ENCODE measurements at regions not wholly inside any gene's neighbourhood (a gene's known extent, or its start where the extent isn't known, plus 50 kb on each side); places are given as distances from the start of the nearest gene placed in this dataset.

DNA sequence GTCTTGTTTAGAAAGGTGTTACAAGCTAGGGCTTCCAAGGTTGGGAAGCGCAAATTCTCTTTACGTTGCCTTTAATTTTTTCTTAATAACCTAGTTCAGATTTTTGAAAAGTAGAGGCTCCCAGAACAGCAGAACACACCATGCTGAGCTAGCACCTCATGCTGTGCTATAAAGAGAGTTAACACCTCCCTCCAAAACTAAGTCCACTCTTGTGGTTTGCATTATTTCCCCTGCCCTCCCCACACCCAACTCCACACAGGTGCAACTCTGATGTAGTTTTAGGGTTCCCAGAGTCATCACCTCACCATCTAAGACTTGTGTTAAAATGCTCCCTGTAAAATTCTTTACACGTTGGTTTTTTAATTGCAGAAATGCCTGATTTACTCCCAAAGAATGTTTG is 459.4 kb upstream of the JARID2 start:
- no peaks in the 10 kb centered on the region for H3K9me3 Mint-ChIP-seq
- H3K27me3 Mint-ChIP-seq (ENCODE audit: low read depth in 3 of 3), result peaks cover 0 to 7% (median 2%) of the 10 kb centered on the region in 3 donors
- peak overlapping the region in 1 of 6 donors; percentile 30 for H3K27ac Mint-ChIP-seq
- H3K4me1 Mint-ChIP-seq, result peaks cover 26 to 31% of the 10 kb centered on the region in 2 donors
- H3K4me3 Mint-ChIP-seq, result peak overlapping the region in 3 of 5 donors; percentile 15 to 25 (median 15)
- H3K36me3 Mint-ChIP-seq, result no peaks in the 10 kb centered on the region
- DNase-seq, result no peak

DNA sequence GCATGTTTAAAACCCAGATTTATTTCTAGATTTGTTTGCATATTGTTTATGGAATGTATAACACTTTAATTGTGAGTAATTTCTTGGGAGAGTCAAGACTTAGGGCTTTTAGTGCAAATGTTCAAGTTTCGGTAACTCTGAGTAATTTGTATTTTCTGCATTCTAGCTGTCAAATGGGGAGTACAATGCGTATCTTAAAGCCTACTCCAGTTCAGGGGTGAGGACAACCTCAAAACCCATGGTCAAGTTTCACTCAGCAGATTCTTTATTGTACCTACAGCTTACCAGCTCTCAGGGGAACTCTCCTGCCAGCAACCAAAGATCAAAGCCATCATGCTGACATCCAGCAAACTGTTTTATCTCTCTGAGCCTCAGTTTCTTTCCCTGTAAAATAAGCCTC is 458.6 kb upstream of the JARID2 start:
- Mint-ChIP-seq H3K36me3 (no peaks in the 10 kb centered on the region), H3K9me3 (no peaks in the 10 kb centered on the region), H3K27ac (no peak overlapping the region), H3K27me3 (ENCODE audit: low read depth in 3 of 3) (peaks cover 0 to 7% (median 2%) of the 10 kb centered on the region in 3 donors), H3K4me3 (no peak overlapping the region), H3K4me1 (peaks cover 26 to 31% of the 10 kb centered on the region in 2 donors)
- DNase-seq, result no peak

DNA sequence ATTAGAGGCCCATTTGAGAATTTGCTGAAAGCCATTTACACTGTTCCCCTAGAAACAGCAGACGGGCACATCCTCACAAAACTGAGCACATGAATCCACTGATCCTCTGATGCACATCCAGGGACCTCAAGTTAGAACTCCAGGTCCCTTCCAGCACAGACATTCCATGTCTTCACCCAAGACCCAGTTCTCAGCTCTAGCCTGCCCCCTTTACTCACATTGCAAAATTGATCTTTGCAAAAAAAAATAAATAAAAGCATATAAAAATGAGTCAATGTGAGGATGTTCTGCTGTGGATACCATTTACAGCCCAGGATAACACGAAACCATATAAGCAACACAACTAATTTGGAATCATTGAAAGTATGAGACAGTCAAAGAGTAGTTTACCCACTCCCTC is 458.2 kb upstream of the JARID2 start:
- no peaks in the 10 kb centered on the region for H3K36me3 Mint-ChIP-seq
- peaks cover 0 to 7% (median 2%) of the 10 kb centered on the region in 3 donors for H3K27me3 Mint-ChIP-seq (ENCODE audit: low read depth in 3 of 3)
- peaks cover 26 to 31% of the 10 kb centered on the region in 2 donors for H3K4me1 Mint-ChIP-seq
- no peak overlapping the region for H3K4me3 Mint-ChIP-seq
- no peak overlapping the region for H3K27ac Mint-ChIP-seq
- H3K9me3 Mint-ChIP-seq, result no peaks in the 10 kb centered on the region
- no peak for DNase-seq

DNA sequence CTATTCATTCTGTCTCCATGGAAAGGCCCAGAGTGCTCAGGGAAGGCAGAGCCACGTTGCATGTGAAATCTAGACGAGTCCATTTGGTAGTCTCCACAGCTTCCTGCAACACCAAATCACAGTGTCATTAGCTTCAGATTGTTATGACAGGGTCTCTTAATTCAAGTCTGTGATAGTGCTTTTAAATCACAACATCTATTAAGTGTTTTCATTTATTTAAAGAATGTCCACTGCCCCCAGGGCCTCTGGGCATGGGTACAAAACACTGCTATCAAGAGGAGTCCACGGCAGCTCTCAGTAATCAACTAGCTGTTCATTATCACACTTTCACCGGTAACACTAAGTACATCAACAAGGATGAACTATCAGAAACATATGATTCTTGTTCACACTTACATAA is 455.9 kb upstream of the JARID2 start:
- Mint-ChIP-seq H3K4me1 (peaks cover 21 to 24% of the 10 kb centered on the region in 2 donors), H3K36me3 (no peaks in the 10 kb centered on the region), H3K27me3 (ENCODE audit: low read depth in 3 of 3) (peaks cover 2 to 9% (median 4%) of the 10 kb centered on the region in 3 donors), H3K4me3 (no peak overlapping the region), H3K9me3 (no peaks in the 10 kb centered on the region), H3K27ac (no peak overlapping the region)
- no peak for DNase-seq

DNA sequence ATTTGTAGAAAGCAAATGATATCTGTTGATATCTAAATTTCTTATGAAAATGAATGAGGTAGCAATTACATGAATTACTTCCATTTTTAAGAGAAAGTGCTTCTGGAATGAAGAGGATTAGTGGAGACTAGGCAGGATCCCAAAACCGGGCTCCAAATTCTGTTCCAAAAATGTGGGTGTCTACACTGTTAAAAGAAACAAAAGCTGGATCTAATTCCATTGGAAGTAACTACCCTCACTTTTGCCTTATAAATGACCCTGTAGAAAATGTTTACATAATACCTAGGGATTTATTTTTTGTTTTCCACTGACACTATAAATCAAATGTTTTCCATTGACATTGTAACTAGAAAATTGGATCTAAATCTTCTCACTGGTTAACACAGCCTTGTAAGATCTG is 454.9 kb upstream of the JARID2 start:
- Mint-ChIP-seq H3K36me3 (no peaks in the 10 kb centered on the region), H3K27me3 (ENCODE audit: low read depth in 3 of 3) (peaks cover 2 to 8% (median 4%) of the 10 kb centered on the region in 3 donors), H3K27ac (no peak overlapping the region), H3K4me1 (peaks cover 14 to 15% of the 10 kb centered on the region in 2 donors), H3K4me3 (no peak overlapping the region), H3K9me3 (no peaks in the 10 kb centered on the region)
- no peak for DNase-seq

DNA sequence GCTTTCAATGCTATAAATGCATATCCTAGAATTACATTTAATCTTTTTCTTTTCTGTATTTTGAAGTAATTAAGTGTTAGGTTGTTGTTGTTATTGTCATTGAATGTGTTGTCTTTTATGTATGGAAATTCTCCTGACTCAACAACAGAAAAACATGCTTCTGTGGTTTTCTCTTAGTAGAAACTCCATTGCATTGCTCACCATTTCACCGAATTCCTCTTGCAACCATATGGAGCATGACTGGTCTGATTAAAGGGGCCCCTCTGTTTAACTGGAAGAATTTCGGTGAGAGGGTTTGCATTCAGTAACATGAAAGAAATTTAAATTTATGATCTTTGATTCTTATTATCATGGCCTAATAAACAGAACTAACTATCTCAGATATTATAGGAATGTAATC is 454.3 kb upstream of the JARID2 start:
- Mint-ChIP-seq H3K27me3 (ENCODE audit: low read depth in 3 of 3) (peaks cover 2 to 7% (median 4%) of the 10 kb centered on the region in 3 donors), H3K27ac (no peak overlapping the region), H3K36me3 (no peaks in the 10 kb centered on the region), H3K4me3 (no peak overlapping the region), H3K4me1 (peaks cover 8 to 9% of the 10 kb centered on the region in 2 donors), H3K9me3 (no peaks in the 10 kb centered on the region)
- DNase-seq, result no peak

DNA sequence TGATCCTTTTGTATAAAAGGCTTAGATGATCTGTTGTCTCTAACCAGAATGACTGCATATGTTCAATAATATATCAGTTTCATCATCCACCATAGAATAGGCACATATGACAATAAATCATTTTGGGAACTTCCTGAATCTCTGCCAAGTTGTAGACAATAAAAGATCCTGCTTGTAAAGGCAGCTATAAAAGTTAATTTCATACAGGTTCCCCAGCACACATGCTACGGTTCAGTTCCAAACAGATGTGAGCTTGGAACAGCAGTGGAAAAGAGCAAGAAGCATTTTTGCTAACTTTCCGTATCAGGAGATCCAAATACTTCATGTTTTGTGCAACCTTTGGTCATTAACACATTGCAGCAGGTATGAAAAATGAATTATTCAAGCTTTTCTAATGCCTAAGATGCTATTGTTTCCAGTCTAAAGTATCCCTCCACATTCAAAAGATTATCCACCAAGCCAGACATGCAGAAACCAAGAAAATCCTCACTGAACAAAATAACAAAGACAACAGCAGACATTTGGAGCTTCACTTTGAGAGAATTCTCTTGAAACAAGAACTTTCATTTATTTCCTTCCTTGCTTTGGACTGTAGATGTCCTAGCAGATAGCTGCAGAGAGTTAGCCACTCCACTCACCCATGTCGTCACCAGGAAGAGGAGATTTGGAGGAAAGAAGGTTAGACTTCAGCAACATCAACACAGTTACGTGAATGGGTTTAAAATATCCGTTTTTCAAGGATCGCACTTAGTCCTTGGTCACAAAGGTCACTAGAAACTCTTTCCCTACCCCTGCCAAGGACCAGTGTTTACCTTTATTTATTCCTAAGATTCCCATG is 453.5 kb upstream of the JARID2 start:
- H3K4me1 Mint-ChIP-seq, result peaks cover under 1 to 1% of the 10 kb centered on the region in 2 donors
- no peaks in the 10 kb centered on the region for H3K36me3 Mint-ChIP-seq
- no peak overlapping the region for H3K4me3 Mint-ChIP-seq
- peaks cover 4 to 7% (median 4%) of the 10 kb centered on the region in 3 donors for H3K27me3 Mint-ChIP-seq (ENCODE audit: low read depth in 3 of 3)
- DNase-seq, result no peak
- no peak overlapping the region for H3K27ac Mint-ChIP-seq
- no peaks in the 10 kb centered on the region for H3K9me3 Mint-ChIP-seq

DNA sequence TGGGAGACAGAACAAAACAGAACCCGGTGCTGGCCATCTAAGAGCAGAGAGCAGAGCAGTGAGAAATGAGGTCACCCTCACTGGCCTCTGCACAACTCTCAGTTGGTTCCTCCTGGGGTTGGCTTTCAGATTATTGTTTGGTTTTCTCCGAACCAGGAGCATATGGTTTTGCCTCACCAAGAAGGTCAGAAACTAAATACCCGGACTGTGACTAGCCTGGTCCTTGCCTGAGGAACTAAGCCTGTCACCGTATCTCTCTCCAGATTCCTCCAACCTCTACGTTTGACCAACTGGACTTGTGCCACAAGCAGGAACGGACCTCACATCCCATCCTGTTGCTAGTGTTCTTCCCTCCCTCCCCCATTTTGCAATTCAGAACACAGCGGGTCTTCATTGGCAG is 450.4 kb upstream of the JARID2 start:
- peaks cover 2 to 4% (median 3%) of the 10 kb centered on the region in 3 donors for H3K27me3 Mint-ChIP-seq (ENCODE audit: low read depth in 3 of 3)
- peaks cover 3 to 8% of the 10 kb centered on the region in 2 donors for H3K4me1 Mint-ChIP-seq
- H3K9me3 Mint-ChIP-seq, result peaks cover 0 to 4% (median 0%) of the 10 kb centered on the region in 6 donors
- H3K4me3 Mint-ChIP-seq, result no peak overlapping the region
- H3K27ac Mint-ChIP-seq, result no peak overlapping the region
- DNase-seq, result no peak
- H3K36me3 Mint-ChIP-seq, result no peaks in the 10 kb centered on the region

DNA sequence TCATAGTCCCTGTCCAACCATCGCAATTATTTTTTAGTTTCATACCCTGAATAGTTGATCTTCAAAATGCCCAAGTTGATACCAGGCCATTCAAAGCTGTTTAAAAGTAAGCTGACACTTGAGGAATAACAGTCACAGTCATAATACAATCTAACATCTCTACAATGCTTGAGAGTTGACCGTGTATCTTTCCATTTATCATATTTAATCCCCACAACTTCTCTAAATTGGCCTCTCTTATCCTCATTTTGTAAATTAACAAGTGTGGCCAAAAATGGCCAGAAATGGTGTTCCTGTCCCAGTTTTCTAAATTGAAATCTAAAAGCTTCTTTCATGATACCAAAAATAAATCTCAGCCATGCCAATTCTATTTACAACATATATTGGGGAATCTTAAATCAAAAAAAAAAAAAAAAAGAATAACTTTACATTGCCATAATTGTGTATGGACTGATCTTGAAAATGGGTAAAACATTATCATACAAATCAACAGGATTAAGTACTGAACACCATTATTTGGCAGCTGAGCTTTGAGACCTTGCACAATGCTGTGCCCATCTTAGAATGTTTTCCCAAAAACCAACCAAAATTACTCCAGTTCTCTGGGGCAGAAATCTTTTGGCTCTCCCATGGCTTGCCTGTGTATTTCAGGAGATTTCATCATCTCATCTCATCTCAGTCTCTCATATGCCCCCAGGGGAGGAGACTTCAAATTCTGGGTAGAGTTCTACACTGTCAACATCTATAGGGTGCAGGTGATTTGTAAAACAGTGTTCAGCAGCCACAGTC is 448.7 kb upstream of the JARID2 start:
- no peak overlapping the region for H3K4me3 Mint-ChIP-seq
- peaks cover 2 to 7% (median 4%) of the 10 kb centered on the region in 3 donors for H3K27me3 Mint-ChIP-seq (ENCODE audit: low read depth in 3 of 3)
- H3K27ac Mint-ChIP-seq, result no peak overlapping the region
- no peak for DNase-seq
- H3K9me3 Mint-ChIP-seq, result peaks cover 0 to 4% (median 0%) of the 10 kb centered on the region in 6 donors
- H3K4me1 Mint-ChIP-seq, result peaks cover 3 to 8% of the 10 kb centered on the region in 2 donors
- peaks cover 0 to 3% (median 0%) of the 10 kb centered on the region in 3 donors for H3K36me3 Mint-ChIP-seq

DNA sequence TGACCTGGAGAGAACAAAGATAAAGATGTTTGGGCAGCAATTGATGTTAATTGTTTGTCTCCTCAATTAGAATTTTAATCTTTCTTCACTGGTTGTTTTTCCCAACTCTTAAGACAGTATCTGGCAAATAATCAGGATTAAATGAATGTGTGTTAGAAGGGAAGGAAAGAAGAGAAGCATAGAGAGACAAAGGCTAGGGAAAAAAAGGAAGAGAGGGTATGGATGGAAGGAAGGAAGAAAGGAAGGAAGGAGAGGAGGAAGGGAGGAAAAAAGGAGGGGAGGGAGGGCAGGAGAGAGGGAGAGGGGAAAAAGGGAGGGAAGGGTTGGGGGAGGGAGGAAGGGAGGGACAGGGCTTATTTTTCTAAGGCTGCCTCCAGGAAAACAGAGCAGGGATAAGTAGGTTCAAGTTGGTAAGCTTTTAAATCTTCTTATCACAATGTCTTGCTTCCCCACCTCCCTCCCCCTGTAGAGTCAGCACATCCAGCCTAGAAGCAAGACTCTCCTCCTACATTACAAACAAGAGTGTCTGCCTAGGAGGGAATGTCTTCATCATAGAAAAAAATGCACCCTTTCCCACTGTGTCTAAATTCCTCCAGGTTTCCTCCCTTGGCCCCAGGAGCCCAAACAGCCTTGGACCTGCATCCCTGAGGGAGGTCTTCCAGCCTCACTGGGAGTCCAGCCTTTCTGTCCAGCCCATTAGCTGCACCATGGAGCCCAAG is 447.8 kb upstream of the JARID2 start:
- H3K4me1 Mint-ChIP-seq, result peaks cover 3 to 8% of the 10 kb centered on the region in 2 donors
- H3K27me3 Mint-ChIP-seq (ENCODE audit: low read depth in 3 of 3), result peaks cover 5 to 6% (median 5%) of the 10 kb centered on the region in 3 donors
- no peak overlapping the region for H3K27ac Mint-ChIP-seq
- H3K36me3 Mint-ChIP-seq, result peaks cover 0 to 3% (median 0%) of the 10 kb centered on the region in 3 donors
- peaks cover 0 to 4% (median 0%) of the 10 kb centered on the region in 6 donors for H3K9me3 Mint-ChIP-seq
- DNase-seq, result no peak
- H3K4me3 Mint-ChIP-seq, result no peak overlapping the region

DNA sequence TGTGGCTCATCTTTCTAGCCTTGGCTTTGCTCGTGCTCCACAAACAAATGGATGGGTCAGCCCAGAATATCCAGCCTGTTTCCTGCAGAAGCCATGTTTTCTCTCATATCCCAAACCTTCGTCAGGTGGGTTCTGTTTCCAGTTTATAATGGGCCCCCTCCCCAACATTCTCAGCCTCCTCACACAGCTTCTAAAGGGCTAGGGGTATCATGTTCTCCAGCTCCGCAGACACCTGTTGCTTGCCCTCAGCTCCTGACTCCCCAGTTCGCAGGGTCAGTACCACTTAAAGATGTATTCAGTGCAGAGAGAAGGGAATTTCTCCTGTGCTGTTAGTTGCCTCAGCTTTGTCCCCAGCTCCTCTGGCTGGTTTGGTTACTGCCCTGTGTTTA is 447.3 kb upstream of the JARID2 start:
- H3K27ac Mint-ChIP-seq, result no peak overlapping the region
- H3K9me3 Mint-ChIP-seq, result peaks cover 0 to 4% (median 0%) of the 10 kb centered on the region in 6 donors
- peaks cover 3 to 8% of the 10 kb centered on the region in 2 donors for H3K4me1 Mint-ChIP-seq
- H3K4me3 Mint-ChIP-seq, result no peak overlapping the region
- no peak for DNase-seq
- peaks cover 0 to 3% (median 0%) of the 10 kb centered on the region in 3 donors for H3K36me3 Mint-ChIP-seq
- peaks cover 3 to 6% (median 5%) of the 10 kb centered on the region in 3 donors for H3K27me3 Mint-ChIP-seq (ENCODE audit: low read depth in 3 of 3)

DNA sequence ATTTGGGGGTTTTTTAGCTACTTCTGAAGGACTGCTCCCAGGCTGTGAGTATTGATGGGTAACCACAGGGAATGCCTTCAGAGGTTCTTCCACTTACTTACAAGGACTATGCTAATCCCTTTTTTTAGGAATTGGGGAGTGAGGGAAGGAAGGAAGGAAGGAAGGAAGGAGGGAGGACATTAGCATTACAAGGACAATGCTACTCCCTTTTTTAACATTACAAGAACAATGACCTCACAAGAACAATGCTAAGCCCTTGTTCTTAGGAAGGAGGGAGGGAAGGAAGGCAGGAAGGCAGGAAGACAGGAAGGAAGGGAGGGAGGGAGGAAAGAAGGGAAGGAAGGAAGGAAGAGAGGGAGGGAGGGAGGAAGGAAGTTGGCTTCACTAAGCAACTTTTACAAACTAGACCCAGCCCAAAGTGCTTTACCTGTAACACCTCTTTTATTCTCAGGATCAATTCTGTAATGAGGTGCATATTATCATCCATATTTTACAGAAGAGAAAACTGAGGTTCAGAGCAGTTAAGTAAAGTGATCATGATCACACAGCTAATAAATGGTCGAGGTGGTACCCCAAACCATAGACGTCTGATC is 446.8 kb upstream of the JARID2 start:
- peaks cover 3 to 6% (median 5%) of the 10 kb centered on the region in 3 donors for H3K27me3 Mint-ChIP-seq (ENCODE audit: low read depth in 3 of 3)
- H3K27ac Mint-ChIP-seq, result no peak overlapping the region
- no peak overlapping the region for H3K4me3 Mint-ChIP-seq
- peaks cover 0 to 3% (median 0%) of the 10 kb centered on the region in 3 donors for H3K36me3 Mint-ChIP-seq
- H3K4me1 Mint-ChIP-seq, result peaks cover 7 to 8% of the 10 kb centered on the region in 2 donors
- no peak for DNase-seq
- H3K9me3 Mint-ChIP-seq, result peaks cover 0 to 4% (median 0%) of the 10 kb centered on the region in 6 donors

DNA sequence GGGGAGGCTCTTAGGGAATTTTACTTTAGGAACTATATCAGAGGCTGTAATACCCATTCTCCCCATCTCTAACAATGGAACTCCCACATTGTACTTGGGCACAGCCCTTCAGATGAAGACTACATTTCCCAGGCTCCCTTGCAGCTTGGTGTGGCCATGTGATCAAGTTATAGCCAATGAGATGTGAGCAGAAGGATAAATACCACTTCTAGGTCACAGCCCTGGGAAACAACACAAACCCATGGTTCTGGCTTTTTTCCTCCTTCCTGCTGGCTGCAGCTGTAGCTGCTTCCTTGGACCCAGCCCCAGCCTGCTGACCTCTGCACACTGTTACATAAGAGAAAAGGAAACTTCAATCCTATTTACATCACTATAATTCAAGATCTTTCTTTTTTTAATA is 445.9 kb upstream of the JARID2 start:
- Mint-ChIP-seq H3K27ac (no peak overlapping the region), H3K36me3 (peaks cover 0 to 3% (median 0%) of the 10 kb centered on the region in 3 donors), H3K4me3 (no peak overlapping the region), H3K27me3 (ENCODE audit: low read depth in 3 of 3) (peaks cover 3 to 5% (median 3%) of the 10 kb centered on the region in 3 donors), H3K9me3 (peaks cover 0 to 4% (median 0%) of the 10 kb centered on the region in 6 donors), H3K4me1 (peaks cover 8% of the 10 kb centered on the region in 2 donors)
- peak in 2 of 3 donors; percentile 15 to 17 for DNase-seq

Measured in immature natural killer cell (primary cell).